Epithelial cell of esophagus (primary cell): ENCODE measurements at regions not wholly inside any gene's neighbourhood (a gene's known extent, or its start where the extent isn't known, plus 50 kb on each side); places are given as distances from the start of the nearest gene placed in this dataset.

ENCODE experiments used
- DNase-seq: peaks from one replicate; pipeline ENCODE4 v3.0.0; 2010; ENCODE audit warnings: low read depth
- H3K4me3 ChIP-seq: 2 replicates; pipeline ENCODE4 v1.5.1; 2011; ENCODE audit warnings: mild to moderate bottlenecking, low read length, control low read depth
- CTCF ChIP-seq: IDR thresholded peaks from 2 replicates; pipeline ENCODE4 v1.5.1; 2011; ENCODE audit warnings: low read depth, mild to moderate bottlenecking, low read length, control low read depth, inconsistent platforms; ENCODE audit not compliant: insufficient read depth; ENCODE audit errors: missing control alignments

- DNase-seq = no peak
- TF ChIP-seq CTCF = no peak
- H3K4me3 ChIP-seq = no peak overlapping the region
Measured at GRCh38 chr3:55203006-55203405, 275.1 kb upstream of the LRTM1 start.

- H3K4me3 ChIP-seq = no peak overlapping the region
- no peak for TF ChIP-seq CTCF
- no peak for DNase-seq
Measured at GRCh38 chr3:55202326-55202725, 274.5 kb upstream of the LRTM1 start.

- no peak for TF ChIP-seq CTCF
- DNase-seq = no peak
- no peak overlapping the region for H3K4me3 ChIP-seq
Measured at GRCh38 chr3:55201779-55202178, 273.9 kb upstream of the LRTM1 start.

GRCh38 chr3:55200906-55201305 lies 273.0 kb upstream of the LRTM1 start:
- no peak overlapping the region for H3K4me3 ChIP-seq
- DNase-seq = no peak
- no peak for TF ChIP-seq CTCF

GRCh38 chr3:55198554-55198953 lies 270.7 kb upstream of the LRTM1 start:
- H3K4me3 ChIP-seq = no peak overlapping the region
- TF ChIP-seq CTCF = no peak
- DNase-seq = no peak

- DNase-seq = no peak
- no peak overlapping the region for H3K4me3 ChIP-seq
- no peak for TF ChIP-seq CTCF
Measured at GRCh38 chr3:55197021-55197420, 269.2 kb upstream of the LRTM1 start.

- DNase-seq = no peak
- no peak for TF ChIP-seq CTCF
- no peak overlapping the region for H3K4me3 ChIP-seq
Measured at GRCh38 chr3:55196495-55196894, 268.6 kb upstream of the LRTM1 start.
